Mucosa of gallbladder (tissue), 1 donor: ENCODE measurements at regions not wholly inside any gene's neighbourhood (a gene's known extent, or its start where the extent isn't known, plus 50 kb on each side); places are given as distances from the start of the nearest gene placed in this dataset.

ENCODE experiments used
- DNase-seq: peaks from one replicate; pipeline ENCODE4 v3.0.0-alpha.2; 2020; ENCODE audit warnings: low spot score
- donor health status: DM: no; HTN: no; CAD: no.

DNA sequence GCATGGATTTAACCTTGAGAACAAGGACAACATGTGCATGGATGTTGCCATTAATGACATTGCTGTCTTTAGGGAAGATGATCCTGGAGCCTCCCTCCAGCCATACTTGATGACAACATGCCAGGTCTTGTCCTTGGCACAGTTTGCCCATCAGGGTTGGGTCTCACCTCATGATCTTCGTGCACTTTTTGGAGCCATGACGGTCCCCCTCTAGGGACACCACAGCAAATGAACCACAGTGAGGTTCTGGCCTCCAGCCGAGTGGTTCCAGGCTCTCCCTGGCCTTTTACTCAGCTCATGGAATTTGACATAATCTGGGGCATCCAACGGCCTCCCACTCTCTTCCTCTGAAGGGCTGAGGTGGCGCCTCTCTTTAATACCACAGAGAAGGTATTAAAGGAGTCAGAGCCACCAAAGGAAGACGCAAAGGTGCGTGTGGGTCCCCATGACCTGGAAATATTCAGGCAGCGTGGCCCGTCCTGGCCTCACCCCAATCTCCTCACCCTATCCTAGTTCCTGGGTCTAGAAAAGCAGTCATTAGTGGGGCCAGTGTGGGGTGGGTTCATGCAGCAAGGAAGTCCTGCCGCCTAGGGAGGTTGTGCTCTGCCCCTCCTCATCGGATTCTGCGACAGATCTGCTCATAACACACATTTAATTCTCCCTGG is 184.8 kb downstream of the CXCL12 start:
- DNase-seq, result no peak

DNA sequence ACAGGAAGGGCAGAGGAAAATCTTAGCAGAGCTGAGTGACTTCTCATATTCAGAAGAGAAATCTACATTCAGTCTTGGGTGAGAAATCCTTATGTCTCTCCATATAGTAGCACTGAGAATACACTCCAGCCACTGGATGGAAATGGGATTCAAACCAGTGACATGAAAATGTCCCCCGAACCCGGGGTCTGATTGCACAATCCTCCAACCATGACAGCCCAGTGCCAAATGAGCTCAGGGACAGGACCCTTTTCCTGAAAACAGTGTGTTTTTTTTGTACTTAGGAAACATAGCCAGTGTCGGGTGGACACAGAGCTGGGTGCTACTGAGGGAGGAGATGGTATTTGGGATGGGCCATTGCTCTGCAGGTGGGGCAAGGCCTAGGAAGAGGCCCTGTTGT is 185.6 kb downstream of the CXCL12 start:
- DNase-seq, result no peak

GRCh38 chr10:44198780-44199097 is 186.2 kb downstream of the CXCL12 start:
- no peak for DNase-seq

DNA sequence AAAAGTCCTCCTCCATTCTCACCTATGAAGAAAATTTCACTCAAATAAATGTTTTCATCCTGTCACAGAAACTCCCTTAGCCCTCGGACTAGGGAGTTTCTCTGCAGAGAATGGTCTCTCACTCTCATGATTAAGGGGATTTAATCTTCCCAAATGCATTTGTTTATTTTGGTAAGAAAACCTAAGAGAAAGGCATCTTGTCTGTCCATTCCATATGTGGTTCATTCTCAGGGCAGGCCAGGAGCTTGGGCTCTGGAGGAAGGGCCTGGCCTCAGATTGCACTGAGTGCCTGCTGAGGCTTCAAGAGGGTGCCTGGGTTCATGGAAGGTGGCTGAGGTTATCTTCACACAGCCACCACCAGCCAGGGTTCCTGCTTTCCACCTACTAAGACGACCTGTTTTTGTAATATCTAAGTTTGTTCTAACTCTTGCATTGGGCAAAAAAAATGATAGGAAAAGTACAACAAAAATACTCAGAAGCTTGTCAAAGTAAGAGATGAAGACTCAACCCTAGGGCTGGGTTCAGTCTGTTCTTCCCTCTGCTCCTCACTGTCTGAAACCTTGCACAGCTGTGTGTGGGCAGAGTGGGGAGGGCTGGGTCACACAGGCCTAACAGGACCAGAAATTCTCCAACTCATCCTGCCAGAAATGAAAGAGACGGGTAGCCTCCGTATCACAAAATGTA is 186.7 kb downstream of the CXCL12 start:
- no peak for DNase-seq

- DNase-seq, result no peak
Measured at GRCh38 chr10:44197646-44198045, 187.3 kb downstream of the CXCL12 start.

DNA sequence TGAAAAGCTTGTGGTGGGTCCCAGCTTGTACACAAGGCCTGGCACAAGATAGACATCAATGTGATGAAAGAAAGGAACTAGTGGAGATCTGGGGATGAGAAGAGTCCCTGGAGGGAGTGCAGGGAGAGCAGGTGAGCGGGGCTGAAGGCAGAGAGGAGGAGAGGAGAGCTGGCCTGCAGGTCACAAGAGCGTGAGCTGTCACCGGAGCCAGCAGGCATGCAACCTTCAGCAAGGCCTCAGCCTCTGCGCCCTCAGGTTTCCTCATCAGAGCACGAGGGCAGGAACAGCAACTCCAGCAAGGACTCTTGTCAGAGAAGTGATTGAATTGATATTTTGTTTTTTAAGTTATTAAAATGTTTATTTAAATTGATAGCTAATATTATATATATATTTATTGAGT is 188.6 kb downstream of the CXCL12 start:
- no peak for DNase-seq

DNA sequence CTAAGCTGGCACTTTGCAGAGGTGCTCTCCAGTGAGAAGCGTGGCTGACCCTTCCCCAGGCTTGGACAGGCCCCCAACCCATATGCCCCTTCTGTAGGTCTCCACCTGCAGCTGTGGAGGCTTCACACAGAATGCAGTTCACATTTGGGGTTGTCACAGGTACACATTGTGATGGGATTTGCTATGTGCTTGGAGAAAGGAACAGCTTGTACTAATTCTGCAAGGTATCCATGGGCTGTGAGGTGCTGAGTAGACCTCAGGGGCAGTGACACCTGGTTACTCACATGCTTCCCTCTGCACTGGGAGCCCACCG is 188.9 kb downstream of the CXCL12 start:
- no peak for DNase-seq

DNA sequence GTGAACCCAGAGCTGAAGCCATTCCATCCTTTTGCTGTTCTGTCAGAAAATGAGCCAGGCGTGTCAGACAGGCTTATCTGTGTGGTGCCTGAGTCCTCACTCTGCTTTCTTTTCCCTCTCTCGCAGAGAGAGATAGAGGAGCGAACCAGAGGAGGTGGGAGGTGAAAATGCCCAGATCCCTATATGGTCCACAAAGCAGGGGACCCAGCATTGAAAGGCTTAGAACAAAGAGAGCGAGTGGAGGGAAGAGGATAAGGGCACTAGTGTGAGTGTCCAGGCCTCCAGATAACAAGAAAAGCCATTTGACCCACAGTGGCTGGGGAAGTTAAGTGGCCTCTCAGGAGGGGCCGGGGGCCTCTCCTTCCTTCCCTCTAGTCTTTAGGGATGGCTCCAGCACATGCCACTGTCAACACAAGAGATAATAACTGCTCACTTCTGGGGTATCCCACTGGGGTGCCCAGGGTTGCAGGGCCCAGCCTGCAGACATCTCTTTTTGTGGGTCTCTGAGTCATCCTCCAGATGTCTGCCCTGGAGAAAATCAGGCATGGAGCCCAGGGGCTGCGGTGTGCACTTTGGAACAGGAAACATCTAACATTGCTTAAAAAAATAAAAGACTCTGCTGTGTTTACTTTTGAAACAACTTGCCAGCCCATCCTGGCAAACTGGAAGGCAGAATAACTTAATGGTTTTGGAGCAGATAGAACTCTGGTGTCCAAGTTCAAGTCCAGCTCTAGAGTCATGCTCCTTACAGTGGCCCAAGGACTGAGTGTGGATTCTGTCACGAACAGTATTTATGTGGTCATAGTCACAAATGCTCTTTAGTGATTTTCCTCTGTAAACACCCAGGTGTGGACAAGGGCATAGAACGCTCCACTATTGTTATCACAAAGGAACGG is 189.5 kb downstream of the CXCL12 start:
- DNase-seq, result peak; percentile 82

DNA sequence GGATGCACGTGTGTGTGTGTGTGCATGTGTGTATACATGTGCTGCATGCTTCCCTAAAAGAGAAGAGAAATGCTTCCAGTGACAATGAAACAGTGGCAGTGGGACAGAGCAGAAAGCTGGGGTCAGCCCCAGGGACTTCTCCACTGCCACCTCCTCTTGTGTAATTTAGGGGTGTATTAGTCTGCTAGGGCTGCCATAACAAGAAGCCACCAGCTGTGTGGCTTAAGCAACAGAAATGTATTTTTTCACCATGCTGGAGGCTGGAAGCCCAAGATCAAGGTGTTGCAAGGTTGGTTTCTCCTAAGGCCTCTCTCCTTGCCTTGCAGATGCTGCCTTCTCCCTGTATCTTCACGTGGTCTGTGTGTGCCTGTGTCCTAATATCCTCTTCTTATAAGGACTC is 190.5 kb downstream of the CXCL12 start:
- no peak for DNase-seq

DNA sequence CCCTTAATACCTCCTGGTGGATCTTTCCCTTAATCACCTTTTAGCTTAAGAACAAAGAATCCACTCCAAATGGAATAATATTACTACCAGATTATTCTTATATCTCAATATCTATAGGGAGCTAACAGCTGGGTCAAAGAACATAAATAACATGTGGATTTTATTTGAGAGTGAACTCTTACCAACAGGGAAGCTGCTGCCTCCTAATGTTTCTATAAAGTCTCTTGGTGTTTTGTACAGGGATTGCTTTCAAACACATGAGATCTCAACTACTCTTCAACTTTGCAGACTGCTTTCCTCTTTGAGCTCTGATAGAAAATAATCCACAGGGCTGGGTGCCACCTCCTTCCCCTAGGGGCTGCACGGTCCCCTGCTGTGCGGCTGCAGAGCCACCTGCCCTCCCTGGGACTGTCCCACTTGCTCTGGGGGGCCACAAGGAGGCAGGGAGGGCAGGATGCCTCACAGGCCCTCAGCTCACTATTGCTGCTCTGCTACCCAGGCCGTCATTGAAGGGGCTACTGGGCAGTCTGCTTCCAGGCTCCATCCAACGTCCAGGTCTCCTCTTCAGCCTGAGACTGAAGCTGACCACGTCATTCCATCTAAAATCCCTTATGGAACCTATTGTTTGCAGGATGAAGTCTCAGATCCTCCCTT is 191.2 kb downstream of the CXCL12 start:
- DNase-seq, result no peak

- DNase-seq, result no peak
Measured at GRCh38 chr10:44193166-44193565, 191.7 kb downstream of the CXCL12 start.

- no peak for DNase-seq
Measured at GRCh38 chr10:44192435-44192834, 192.5 kb downstream of the CXCL12 start.

- no peak for DNase-seq
Measured at GRCh38 chr10:44190541-44190940, 194.4 kb downstream of the CXCL12 start.

DNA sequence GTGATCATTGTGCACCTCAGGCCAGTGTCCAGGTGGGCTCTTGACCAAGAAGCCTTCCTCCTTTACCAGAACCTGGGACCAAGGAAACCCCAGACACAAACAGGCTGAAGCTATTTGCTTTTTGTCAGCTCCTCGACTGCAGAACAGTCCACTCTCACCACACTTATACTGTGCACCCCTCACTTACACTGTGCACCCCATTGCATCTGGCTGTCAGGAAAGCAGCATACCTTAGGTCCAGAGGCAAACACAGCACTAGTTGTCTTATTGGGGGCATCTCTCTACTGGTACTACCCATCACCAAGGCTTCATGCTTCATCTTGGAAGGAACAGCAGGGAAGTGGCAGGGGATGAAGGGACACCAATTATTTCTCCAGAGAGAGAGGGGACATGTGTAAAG is 198.1 kb downstream of the CXCL12 start:
- DNase-seq, result no peak

DNA sequence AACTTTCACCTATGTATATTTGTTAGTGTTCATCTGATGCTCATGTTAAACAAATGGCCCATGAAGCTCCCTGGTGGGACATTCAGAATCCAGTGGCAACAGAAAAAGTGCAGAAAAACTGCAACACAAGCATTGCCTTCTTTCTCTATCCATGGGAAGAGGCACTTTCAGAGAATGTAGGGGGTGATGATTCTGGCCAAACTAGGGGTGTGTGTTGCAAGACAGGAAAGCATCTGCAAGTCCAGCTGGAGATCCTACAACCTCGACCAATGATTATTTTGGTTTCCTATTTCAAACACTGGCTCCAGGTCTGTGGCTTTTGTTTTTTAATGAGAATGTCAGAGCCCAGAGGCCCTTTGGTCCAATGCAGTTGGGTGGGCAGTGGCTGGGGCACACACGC is 198.7 kb downstream of the CXCL12 start:
- DNase-seq, result no peak

- DNase-seq, result no peak
Measured at GRCh38 chr10:44185315-44185666, 199.6 kb downstream of the CXCL12 start.

DNA sequence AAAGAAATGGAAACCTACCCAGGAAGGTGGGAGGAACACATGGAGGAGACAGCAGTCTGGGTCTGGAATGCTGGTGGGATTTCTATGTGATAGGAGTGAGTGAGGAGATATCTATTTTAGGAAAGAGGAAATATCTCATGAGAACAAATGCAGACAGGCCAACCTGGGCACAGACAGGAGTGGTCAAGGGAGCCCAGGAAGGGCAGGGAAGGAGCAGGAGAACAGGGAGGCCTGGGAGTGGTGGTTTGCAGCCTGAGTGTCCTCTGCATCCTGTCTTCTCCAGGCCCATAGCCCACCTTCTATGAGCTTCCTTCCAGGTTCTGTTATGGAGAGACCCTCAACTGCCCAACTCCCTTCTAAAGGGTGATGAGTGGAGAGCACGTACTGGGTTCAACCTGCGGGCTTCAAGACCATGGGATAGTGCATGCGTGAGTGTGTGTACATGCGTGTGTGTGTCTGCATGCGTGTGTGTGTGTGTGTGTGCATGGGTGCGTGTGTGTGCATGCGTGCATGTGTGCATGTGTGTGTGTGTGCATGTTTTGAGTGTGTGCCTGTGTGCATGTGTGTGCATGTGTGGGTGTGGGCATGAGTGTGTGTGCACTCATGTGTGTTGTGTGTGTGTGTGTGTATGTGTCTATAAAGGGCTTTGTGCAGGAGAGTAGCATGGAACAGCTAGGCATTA is 200.1 kb downstream of the CXCL12 start:
- DNase-seq, result no peak

- DNase-seq, result no peak
Measured at GRCh38 chr10:44183667-44184632, 200.9 kb downstream of the CXCL12 start.

- no peak for DNase-seq
Measured at GRCh38 chr10:44182909-44183308, 202.0 kb downstream of the CXCL12 start.

GRCh38 chr10:44180321-44181168 is 204.4 kb downstream of the CXCL12 start:
- DNase-seq, result no peak
